Stomach (tissue), 8 donors: ENCODE measurements at regions not wholly inside any gene's neighbourhood (a gene's known extent, or its start where the extent isn't known, plus 50 kb on each side); places are given as distances from the start of the nearest gene placed in this dataset.

Experiments
- DNase-seq, 2 donors: peaks; one replicate each; pipeline versions ENCODE4 v3.0.0 to v3.0.0-alpha.2; 2013 to 2019
- H3K27ac ChIP-seq, 5 donors: fragments of 200-600 bp in 4 of 5; sonication (generic) in 4 of 5; one replicate each; pipeline ENCODE4 v1.5.1; 2013 to 2019; ENCODE audit warnings: mild to moderate bottlenecking in 1 of 5, moderate library complexity in 1 of 5
- H3K27me3 ChIP-seq, 3 donors: fragments of 200-600 bp; sonication (generic); one replicate each; pipeline ENCODE4 v1.5.1; 2017 to 2019; ENCODE audit warnings: mixed run types in 1 of 3
- H3K36me3 ChIP-seq, 4 donors: fragments of 200-600 bp; sonication (generic); 1 replicate in 3 of 4; 2 replicates in 1 of 4; pipeline ENCODE4 v1.5.1; 2016 to 2019
- H3K4me1 ChIP-seq, 4 donors: fragments of 200-600 bp; sonication (generic); one replicate each; pipeline ENCODE4 v1.5.1; 2016 to 2019
- H3K4me3 ChIP-seq, 4 donors: fragments of 200-600 bp; sonication (generic) in 3 of 4; one replicate each; pipeline ENCODE4 v1.5.1; 2016 to 2019; ENCODE audit warnings: mild to moderate bottlenecking in 1 of 4
- H3K9me3 ChIP-seq, 4 donors: fragments of 200-600 bp; sonication (generic); one replicate each; pipeline ENCODE4 v1.5.1; 2016 to 2019
- CTCF ChIP-seq, 7 experiments: fragments of 450-650 bp in 4 of 7; fragments of 200-600 bp in 3 of 7; sonication (generic) in 3 of 7; IDR thresholded peaks; one replicate each; pipeline ENCODE4 v1.5.1; 2016 to 2019; ENCODE audit warnings: antibody characterized with exemption in 7 of 7, control low read depth in 2 of 7, mild to moderate bottlenecking in 1 of 7
- EP300 ChIP-seq: sonication (generic); formaldehyde crosslinking; IDR thresholded peaks from one replicate; pipeline ENCODE4 v1.6.1; 2017; ENCODE audit warnings: antibody characterized with exemption
- POLR2A ChIP-seq, 4 donors: fragments of 450-650 bp; IDR thresholded peaks; one replicate each; pipeline ENCODE4 v1.6.1; 2016; ENCODE audit warnings: antibody characterized with exemption in 4 of 4, control low read depth in 2 of 4, mild to moderate bottlenecking in 1 of 4, moderate library complexity in 1 of 4
- POLR2AphosphoS5 ChIP-seq, 3 donors: sonication (generic); formaldehyde crosslinking; IDR thresholded peaks; one replicate each; pipeline ENCODE4 v1.6.1; 2016; ENCODE audit warnings: antibody characterized with exemption in 3 of 3
- WGBS, 5 donors: extraction: QIAGEN DNeasy Blood & Tissue Kit in 3 of 5; methylation state at CpG; one replicate each; pipeline versions ENCODE4 v1.1.5 to v1.1.7; 2013 to 2018; 5-methylcytosine and 5-hydroxymethylcytosine counted together
- intact Hi-C: fragments of 100-400 bp; cut with DNase I; formaldehyde crosslinking; loops from one replicate; pipeline ENCODE4 v1.15.1; 2023; ENCODE audit warnings: low total_unique reads
- donor health status: healthy with polysubstance abuse.
- donor health status: Bipolar disorder and iron deficiency.
- donor health status: healthy.

GRCh38 chr1:195909061-195909460 is 699.2 kb downstream of the KCNT2 start:
- H3K4me3 ChIP-seq = no peak overlapping the region
- 88 to 93% (median 90%) methylated on average over 6 of the region's 6 CpGs for WGBS, 5 donors
- H3K9me3 ChIP-seq = no peaks in the 10 kb centered on the region
- no peak overlapping the region for H3K27ac ChIP-seq
- no peak for DNase-seq
- intact Hi-C loops = no loop called here
- no peaks in the 10 kb centered on the region for H3K4me1 ChIP-seq
- TF ChIP-seq POLR2AphosphoS5 (IDR thresholded peaks at IDR 0.05) (no peak), EP300 (no peak), CTCF (IDR thresholded peaks at IDR 0.05) (no peak), POLR2A (IDR thresholded peaks at IDR 0.05) (no peak)
- H3K36me3 ChIP-seq = no peaks in the 10 kb centered on the region
- no peaks in the 10 kb centered on the region for H3K27me3 ChIP-seq

GRCh38 chr1:195908121-195908520 is 700.1 kb downstream of the KCNT2 start:
- TF ChIP-seq POLR2AphosphoS5 (IDR thresholded peaks at IDR 0.05) (no peak), CTCF (IDR thresholded peaks at IDR 0.05) (no peak), POLR2A (IDR thresholded peaks at IDR 0.05) (no peak)
- DNase-seq = no peak
- Histone ChIP-seq H3K4me1 (no peaks in the 10 kb centered on the region), H3K27ac (no peak overlapping the region), H3K9me3 (no peaks in the 10 kb centered on the region), H3K27me3 (no peaks in the 10 kb centered on the region), H3K36me3 (no peaks in the 10 kb centered on the region), H3K4me3 (no peak overlapping the region)
- WGBS, 5 donors = 63 to 79% (median 74%) methylated on average over 1 of the region's 1 CpG
- intact Hi-C loops = no loop called here

GRCh38 chr1:195903203-195903602 is 705.0 kb downstream of the KCNT2 start:
- no peak overlapping the region for H3K27ac ChIP-seq
- no peaks in the 10 kb centered on the region for H3K9me3 ChIP-seq
- no peak for DNase-seq
- TF ChIP-seq POLR2AphosphoS5 (IDR thresholded peaks at IDR 0.05) (no peak), CTCF (IDR thresholded peaks at IDR 0.05) (no peak), EP300 (no peak), POLR2A (IDR thresholded peaks at IDR 0.05) (no peak)
- no peaks in the 10 kb centered on the region for H3K36me3 ChIP-seq
- intact Hi-C loops = no loop called here
- no peaks in the 10 kb centered on the region for H3K4me1 ChIP-seq
- no peaks in the 10 kb centered on the region for H3K27me3 ChIP-seq
- 73 to 84% (median 78%) methylated on average over 3 of the region's 3 CpGs for WGBS, 5 donors
- H3K4me3 ChIP-seq = no peak overlapping the region

- H3K27me3 ChIP-seq = no peaks in the 10 kb centered on the region
- H3K4me3 ChIP-seq = no peak overlapping the region
- no peaks in the 10 kb centered on the region for H3K36me3 ChIP-seq
- H3K27ac ChIP-seq = no peak overlapping the region
- DNase-seq = no peak
- H3K9me3 ChIP-seq = no peaks in the 10 kb centered on the region
- no peak for TF ChIP-seq POLR2A (IDR thresholded peaks at IDR 0.05)
- TF ChIP-seq CTCF (IDR thresholded peaks at IDR 0.05) = no peak
- no peak for TF ChIP-seq POLR2AphosphoS5 (IDR thresholded peaks at IDR 0.05)
- no peak for TF ChIP-seq EP300
- intact Hi-C loops = no loop called here
- WGBS, 5 donors = 75 to 84% (median 82%) methylated on average over 4 of the region's 4 CpGs
- no peaks in the 10 kb centered on the region for H3K4me1 ChIP-seq
Measured at GRCh38 chr1:195902779-195903178, 705.5 kb downstream of the KCNT2 start.
